ACC112 (cell line): ENCODE measurements at regions not wholly inside any gene's neighbourhood (a gene's known extent, or its start where the extent isn't known, plus 50 kb on each side); places are given as distances from the start of the nearest gene placed in this dataset.
A peak's percentile ranks its signal among the peaks of the same experiment; 100 is the strongest.

Source experiments
- H2AFZ ChIP-seq: fragments of 200-600 bp; sonication (generic); one replicate; pipeline ENCODE4 v1.6.0; 2017; ENCODE audit warnings: antibody characterized with exemption, low read length; ENCODE audit not compliant: unreplicated experiment
- H3K27ac ChIP-seq: fragments of 200-600 bp; sonication (generic); 2 replicates; pipeline ENCODE4 v1.5.1; 2014; ENCODE audit warnings: low read depth, mild to moderate bottlenecking, antibody characterized with exemption, low read length, moderate library complexity
- H3K27me3 ChIP-seq: fragments of 200-600 bp; sonication (generic); 2 replicates; pipeline ENCODE4 v1.6.1; 2014; ENCODE audit warnings: mild to moderate bottlenecking, antibody characterized with exemption, low read length, moderate library complexity, mixed read lengths; ENCODE audit not compliant: insufficient read depth
- H3K36me3 ChIP-seq: fragments of 200-600 bp; sonication (generic); 2 replicates; pipeline ENCODE4 v1.6.1; 2016; ENCODE audit warnings: mild to moderate bottlenecking, antibody characterized with exemption, low read length, moderate library complexity, mixed read lengths; ENCODE audit not compliant: insufficient read depth
- H3K4me1 ChIP-seq: fragments of 200-600 bp; sonication (generic); one replicate; pipeline ENCODE4 v1.6.1; 2016; ENCODE audit warnings: low read length, mixed read lengths; ENCODE audit not compliant: insufficient read depth, unreplicated experiment, control insufficient read depth
- H3K4me3 ChIP-seq: fragments of 200-600 bp; sonication (generic); 2 replicates; pipeline ENCODE4 v1.5.1; 2014; ENCODE audit warnings: mild to moderate bottlenecking, low read depth, low read length
- H3K79me2 ChIP-seq: fragments of 200-600 bp; sonication (generic); one replicate; pipeline ENCODE4 v1.6.0; 2016; ENCODE audit warnings: low read length; ENCODE audit not compliant: control insufficient read depth, unreplicated experiment, insufficient read depth

- Histone ChIP-seq H3K27ac (no peak overlapping the region), H3K4me1 (peaks cover 4% of the 10 kb centered on the region), H3K4me3 (no peak overlapping the region), H3K36me3 (no peaks in the 10 kb centered on the region), H3K79me2 (no peaks in the 10 kb centered on the region), H2AFZ (no peak overlapping the region), H3K27me3 (no peaks in the 10 kb centered on the region)
Measured at GRCh38 chr4:107253090-107253489, 217.0 kb upstream of the DKK2 start.

- Histone ChIP-seq H2AFZ (no peak overlapping the region), H3K27ac (no peak overlapping the region), H3K4me3 (no peak overlapping the region), H3K27me3 (no peaks in the 10 kb centered on the region), H3K79me2 (no peaks in the 10 kb centered on the region), H3K4me1 (no peaks in the 10 kb centered on the region), H3K36me3 (no peaks in the 10 kb centered on the region)
Measured at GRCh38 chr4:107252571-107252970, 216.5 kb upstream of the DKK2 start.

DNA sequence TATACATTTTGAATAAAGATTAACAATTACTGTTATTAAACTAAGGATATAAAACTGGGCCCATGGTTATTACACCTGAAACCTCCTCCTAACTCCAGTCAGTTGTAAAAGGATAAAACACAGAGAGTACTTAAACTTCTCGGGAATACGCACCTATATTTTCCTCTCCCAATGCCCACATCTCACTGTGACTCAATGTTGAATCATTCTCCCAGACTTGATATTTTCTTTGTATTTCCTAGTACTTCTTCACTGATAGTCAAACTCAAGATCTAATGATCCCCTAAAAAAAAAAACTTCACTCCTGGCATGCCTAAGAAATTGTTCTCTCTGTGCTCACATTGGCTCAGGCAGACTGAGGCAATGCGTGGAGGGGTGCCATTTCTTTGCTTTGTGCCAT, 212.5 kb upstream of the DKK2 start:
- Histone ChIP-seq H3K4me1 (peaks cover under 1% of the 10 kb centered on the region), H3K27me3 (no peaks in the 10 kb centered on the region), H3K27ac (no peak overlapping the region), H3K79me2 (no peaks in the 10 kb centered on the region), H3K36me3 (no peaks in the 10 kb centered on the region), H2AFZ (no peak overlapping the region), H3K4me3 (no peak overlapping the region)

DNA sequence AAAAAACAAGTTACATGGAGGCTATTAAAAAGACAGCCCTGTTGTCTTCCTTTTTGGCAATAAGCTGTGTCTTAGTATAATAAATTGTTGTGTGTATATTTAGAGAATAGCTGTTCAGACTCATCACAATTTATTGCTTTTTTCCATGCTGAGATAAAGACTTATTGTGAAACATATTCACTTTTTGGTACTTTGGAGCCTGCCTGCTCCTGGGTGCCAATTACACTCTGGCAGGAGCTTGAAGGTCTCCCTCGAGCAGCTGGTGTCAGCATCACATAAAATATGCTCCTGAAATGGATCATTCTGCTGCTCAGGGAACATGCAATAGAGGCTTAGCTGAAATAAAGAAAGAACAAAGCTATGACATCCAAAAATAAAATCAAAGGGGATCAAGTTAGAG, 211.6 kb upstream of the DKK2 start:
- H2AFZ ChIP-seq: no peak overlapping the region
- H3K36me3 ChIP-seq: no peaks in the 10 kb centered on the region
- peaks cover 9% of the 10 kb centered on the region for H3K4me1 ChIP-seq
- H3K27me3 ChIP-seq: no peaks in the 10 kb centered on the region
- no peaks in the 10 kb centered on the region for H3K79me2 ChIP-seq
- H3K27ac ChIP-seq: no peak overlapping the region
- no peak overlapping the region for H3K4me3 ChIP-seq

- Histone ChIP-seq H3K27me3 (no peaks in the 10 kb centered on the region), H3K27ac (no peak overlapping the region), H3K4me1 (peaks cover 11% of the 10 kb centered on the region), H3K4me3 (no peak overlapping the region), H2AFZ (no peak overlapping the region), H3K79me2 (no peaks in the 10 kb centered on the region), H3K36me3 (no peaks in the 10 kb centered on the region)
Measured at GRCh38 chr4:107246761-107247160, 210.6 kb upstream of the DKK2 start.

DNA sequence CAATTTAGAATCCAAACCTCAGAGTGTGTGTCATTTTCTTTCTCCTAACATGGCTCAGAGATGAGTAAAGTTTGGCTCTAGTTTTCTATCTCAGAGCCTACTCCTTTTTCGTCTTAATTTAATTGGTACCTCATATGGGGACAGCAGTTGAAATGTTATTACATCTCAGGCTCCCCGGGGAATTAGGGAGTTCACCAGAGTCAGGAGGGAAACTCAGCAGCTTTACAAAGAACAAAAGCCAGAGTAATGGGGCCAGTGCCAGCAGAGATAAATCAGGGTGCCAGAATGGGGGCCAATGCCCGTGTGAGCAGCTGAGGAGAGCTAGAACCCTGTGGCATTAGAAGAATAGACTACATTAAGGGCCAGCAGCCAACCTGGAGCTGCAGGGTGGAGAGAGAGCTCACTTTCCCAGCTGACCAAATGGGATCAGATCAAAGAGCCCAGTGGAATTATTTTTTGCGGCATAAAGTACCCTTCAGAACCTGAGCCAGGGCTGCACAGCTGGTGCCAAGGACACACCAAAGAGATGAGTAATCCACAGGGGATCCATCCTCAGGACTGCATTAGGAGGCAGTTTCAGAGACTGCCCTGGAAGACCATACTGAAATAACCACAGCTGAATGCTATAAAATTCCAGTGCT, 207.1 kb upstream of the DKK2 start:
- Histone ChIP-seq H2AFZ (peak overlapping the region; percentile 39), H3K79me2 (no peaks in the 10 kb centered on the region), H3K4me3 (no peak overlapping the region), H3K4me1 (peaks cover 11% of the 10 kb centered on the region), H3K36me3 (no peaks in the 10 kb centered on the region), H3K27me3 (no peaks in the 10 kb centered on the region), H3K27ac (no peak overlapping the region)

- H2AFZ ChIP-seq: no peak overlapping the region
- no peak overlapping the region for H3K4me3 ChIP-seq
- no peaks in the 10 kb centered on the region for H3K27me3 ChIP-seq
- no peaks in the 10 kb centered on the region for H3K36me3 ChIP-seq
- H3K79me2 ChIP-seq: no peaks in the 10 kb centered on the region
- no peak overlapping the region for H3K27ac ChIP-seq
- H3K4me1 ChIP-seq: no peaks in the 10 kb centered on the region
Measured at GRCh38 chr4:107220976-107221375, 184.9 kb upstream of the DKK2 start.

DNA sequence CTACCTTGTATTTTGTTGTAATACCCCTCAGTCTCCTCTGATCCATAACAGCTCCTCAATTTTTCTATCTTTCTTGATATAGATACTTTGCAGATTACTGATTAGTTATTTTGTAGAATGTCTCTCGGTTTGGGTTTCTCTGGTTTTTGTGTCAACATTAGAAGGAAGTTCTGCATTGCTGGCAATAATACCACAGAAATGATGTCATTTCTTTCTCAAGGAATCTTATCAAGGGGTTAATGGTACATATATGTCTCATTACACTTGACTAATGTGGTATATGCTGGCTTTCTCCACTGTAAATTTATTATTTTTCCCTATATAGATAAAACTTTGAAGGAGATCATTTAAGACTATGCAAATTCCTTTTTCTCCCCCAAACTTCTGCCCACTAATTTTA, 183.6 kb upstream of the DKK2 start:
- no peaks in the 10 kb centered on the region for H3K79me2 ChIP-seq
- no peak overlapping the region for H3K4me3 ChIP-seq
- H2AFZ ChIP-seq: no peak overlapping the region
- no peaks in the 10 kb centered on the region for H3K4me1 ChIP-seq
- H3K36me3 ChIP-seq: no peaks in the 10 kb centered on the region
- H3K27me3 ChIP-seq: no peaks in the 10 kb centered on the region
- H3K27ac ChIP-seq: no peak overlapping the region

DNA sequence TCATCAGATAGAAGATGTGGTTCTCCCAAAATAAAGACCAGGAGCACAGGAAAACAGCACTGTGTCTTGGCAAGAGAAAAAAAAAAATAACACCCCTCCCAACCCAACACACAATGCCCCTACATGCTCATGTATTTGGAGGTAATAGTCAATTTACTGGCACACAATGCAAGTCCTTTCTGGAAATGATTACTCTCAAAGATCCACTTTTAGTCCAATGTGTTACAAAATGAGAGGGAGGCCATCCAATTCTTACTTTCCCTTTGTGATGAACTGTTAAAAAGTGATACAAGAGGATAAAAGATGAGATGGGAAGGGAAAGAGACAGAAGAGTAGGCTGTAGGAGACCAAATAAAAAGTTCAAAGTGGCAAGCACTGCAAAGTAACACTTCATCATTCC, 180.3 kb upstream of the DKK2 start:
- Histone ChIP-seq H3K4me3 (no peak overlapping the region), H3K79me2 (no peaks in the 10 kb centered on the region), H3K36me3 (no peaks in the 10 kb centered on the region), H3K4me1 (no peaks in the 10 kb centered on the region), H3K27me3 (no peaks in the 10 kb centered on the region), H2AFZ (peak overlapping the region; percentile 18), H3K27ac (no peak overlapping the region)

GRCh38 chr4:107215222-107215621, 179.1 kb upstream of the DKK2 start:
- H3K27me3 ChIP-seq: no peaks in the 10 kb centered on the region
- no peaks in the 10 kb centered on the region for H3K4me1 ChIP-seq
- H2AFZ ChIP-seq: no peak overlapping the region
- H3K36me3 ChIP-seq: no peaks in the 10 kb centered on the region
- H3K79me2 ChIP-seq: no peaks in the 10 kb centered on the region
- H3K27ac ChIP-seq: no peak overlapping the region
- no peak overlapping the region for H3K4me3 ChIP-seq

- H3K36me3 ChIP-seq: no peaks in the 10 kb centered on the region
- H3K27ac ChIP-seq: no peak overlapping the region
- H3K4me1 ChIP-seq: no peaks in the 10 kb centered on the region
- no peak overlapping the region for H3K4me3 ChIP-seq
- H3K79me2 ChIP-seq: no peaks in the 10 kb centered on the region
- no peaks in the 10 kb centered on the region for H3K27me3 ChIP-seq
- no peak overlapping the region for H2AFZ ChIP-seq
Measured at GRCh38 chr4:107213880-107214279, 177.8 kb upstream of the DKK2 start.
